WTC11 (cell line): ENCODE measurements at regions not wholly inside any gene's neighbourhood (a gene's known extent, or its start where the extent isn't known, plus 50 kb on each side); places are given as distances from the start of the nearest gene placed in this dataset.

Experiments used
- ATAC-seq: fragments of 200-7000 bp; cut with Tn5 transposase; 2 replicates; pipeline ENCODE4 v1.10.0; 2021; ENCODE audit warnings: mild to moderate bottlenecking, moderate library complexity
- CTCF ChIA-PET: fragments of 300-600 bp; sonication (Branson Sonifier 250); formaldehyde crosslinking; loops from one replicate; lab custom pipeline; 2021; ENCODE audit warnings: antibody characterized with exemption; lab: Charles Lee
- POLR2A ChIA-PET: fragments of 350-600 bp; sonication (Branson Sonifier 250); formaldehyde crosslinking; loops from one replicate; lab custom pipeline; 2021; ENCODE audit warnings: antibody characterized with exemption; lab: Charles Lee
- DNase-seq: peaks from one replicate; pipeline ENCODE4 v3.0.0; 2021; ENCODE audit warnings: low spot score
- H3K27ac Mint-ChIP-seq: 2 replicates; pipeline ENCODE4 v1.8.0; 2021; ENCODE audit warnings: mixed read lengths
- H3K27me3 Mint-ChIP-seq: 2 replicates; pipeline ENCODE4 v1.8.0; 2021; ENCODE audit warnings: low read depth, mild to moderate bottlenecking, moderate library complexity, mixed read lengths
- H3K36me3 Mint-ChIP-seq: 2 replicates; pipeline ENCODE4 v1.8.0; 2021; ENCODE audit warnings: mixed read lengths
- H3K4me1 Mint-ChIP-seq: 2 replicates; pipeline ENCODE4 v1.8.0; 2022; ENCODE audit warnings: mixed read lengths
- H3K4me3 Mint-ChIP-seq: 2 replicates; pipeline ENCODE4 v1.8.0; 2021; ENCODE audit warnings: mild to moderate bottlenecking, moderate library complexity, mixed read lengths
- H3K9me3 Mint-ChIP-seq: 2 replicates; pipeline ENCODE4 v1.8.0; 2021; ENCODE audit warnings: mixed read lengths
- EMX1 ChIP-seq: fragments of 250-450 bp; sonication (Bioruptor Pico); IDR thresholded peaks from 2 replicates; pipeline ENCODE4 v1.8.0; 2021; ENCODE audit warnings: mild to moderate bottlenecking
- ESRRA ChIP-seq: sonication (generic); formaldehyde crosslinking; IDR thresholded peaks from 2 replicates; pipeline ENCODE4 v1.8.1; 2022; ENCODE audit warnings: mild to moderate bottlenecking, missing genetic modification reagents, borderline replicate concordance
- FOXP1 ChIP-seq: sonication (generic); formaldehyde crosslinking; IDR thresholded peaks from 2 replicates; pipeline ENCODE4 v1.8.0; 2022; ENCODE audit warnings: missing genetic modification reagents, mild to moderate bottlenecking, moderate library complexity, borderline replicate concordance
- GTF2I ChIP-seq: fragments of 250-450 bp; sonication (Bioruptor Pico); conservative IDR thresholded peaks from 2 replicates; pipeline ENCODE4 v1.4.0; 2021; ENCODE audit warnings: mild to moderate bottlenecking
- IRF1 ChIP-seq: sonication (generic); formaldehyde crosslinking; IDR thresholded peaks from 2 replicates; pipeline ENCODE4 v1.8.0; 2023; ENCODE audit warnings: missing genetic modification reagents
- JUN ChIP-seq: sonication (generic); formaldehyde crosslinking; IDR thresholded peaks from 2 replicates; pipeline ENCODE4 v1.8.0; 2023; ENCODE audit warnings: mild to moderate bottlenecking, missing genetic modification reagents
- MLX ChIP-seq: sonication (generic); formaldehyde crosslinking; IDR thresholded peaks from 2 replicates; pipeline ENCODE4 v1.8.1; 2023; ENCODE audit warnings: mild to moderate bottlenecking, missing genetic modification reagents, moderate library complexity
- NFATC4 ChIP-seq: fragments of 250-450 bp; sonication (Bioruptor Pico); IDR thresholded peaks from 2 replicates; pipeline ENCODE4 v1.9.0; 2021; ENCODE audit warnings: mild to moderate bottlenecking
- NFYB ChIP-seq: sonication (generic); formaldehyde crosslinking; conservative IDR thresholded peaks from 2 replicates; pipeline ENCODE4 v1.8.0; 2022; ENCODE audit warnings: low read depth, missing genetic modification reagents
- NR3C1 ChIP-seq: sonication (generic); formaldehyde crosslinking; conservative IDR thresholded peaks from 2 replicates; pipeline ENCODE4 v1.8.1; 2023; ENCODE audit warnings: low read depth, mild to moderate bottlenecking, missing genetic modification reagents
- RORB ChIP-seq: fragments of 250-450 bp; sonication (Bioruptor Pico); IDR thresholded peaks from 2 replicates; pipeline ENCODE4 v1.9.0; 2021; ENCODE audit warnings: mild to moderate bottlenecking
- SP1 ChIP-seq: sonication (generic); formaldehyde crosslinking; conservative IDR thresholded peaks from 2 replicates; pipeline ENCODE4 v1.8.1; 2022; ENCODE audit warnings: missing genetic modification reagents
- TEAD4 ChIP-seq: sonication (generic); formaldehyde crosslinking; IDR thresholded peaks from 2 replicates; pipeline ENCODE4 v1.8.0; 2022; ENCODE audit warnings: mild to moderate bottlenecking, missing genetic modification reagents
- USF2 ChIP-seq: sonication (generic); formaldehyde crosslinking; IDR thresholded peaks from 2 replicates; pipeline ENCODE4 v1.8.1; 2023; ENCODE audit warnings: mild to moderate bottlenecking, missing genetic modification reagents, moderate library complexity
- ZNF423 ChIP-seq: fragments of 250-450 bp; sonication (Bioruptor Pico); IDR thresholded peaks from 2 replicates; pipeline ENCODE4 v2.1.2; 2022; ENCODE audit warnings: mild to moderate bottlenecking, moderate library complexity
- TF ChIP-seq, protein P1 (sequence below): fragments of 250-450 bp; sonication (Bioruptor Pico); IDR thresholded peaks from 2 replicates; pipeline ENCODE4 v1.9.0; 2021; ENCODE audit warnings: mild to moderate bottlenecking, borderline replicate concordance
- TF ChIP-seq, protein P2 (sequence below): sonication (generic); formaldehyde crosslinking; IDR thresholded peaks from 2 replicates; pipeline ENCODE4 v1.8.1; 2023; ENCODE audit warnings: mild to moderate bottlenecking, missing genetic modification reagents, borderline replicate concordance

GRCh38 chr17:13338421-13338820 is 263.3 kb downstream of the HS3ST3A1 start:
- H3K9me3 Mint-ChIP-seq: peaks cover 7% of the 10 kb centered on the region; the same call in 1 of the 2 replicates
- no peak overlapping the region for H3K27ac Mint-ChIP-seq
- peaks cover 21% of the 10 kb centered on the region for H3K4me1 Mint-ChIP-seq
- ChIA-PET POLR2A (no interaction called here), CTCF (interaction anchor here (0.8 kb wide), 1 partner anchor 10 kb away, joined by 3 read pairs; no protein-coding TSS in a partner anchor)
- H3K27me3 Mint-ChIP-seq: peaks cover 17% of the 10 kb centered on the region
- DNase-seq (no peak), ATAC-seq (no peak)
- H3K4me3 Mint-ChIP-seq: no peak overlapping the region
- TF ChIP-seq FOXP1 (CRISPR knock-in tag) (no peak), NFATC4 (no peak), EMX1 (CRISPR knock-in tag) (no peak), ZNF423 (no peak), NR3C1 (no peak), SP1 (CRISPR knock-in tag) (no peak), TEAD4 (CRISPR knock-in tag) (no peak), USF2 (CRISPR knock-in tag) (no peak), RORB (CRISPR knock-in tag) (no peak), IRF1 (CRISPR knock-in tag) (no peak), ESRRA (CRISPR knock-in tag) (no peak), MLX (CRISPR knock-in tag) (no peak), NFYB (no peak), GTF2I (CRISPR knock-in tag) (no peak), JUN (no peak)
- TF ChIP-seq, protein P1, sequence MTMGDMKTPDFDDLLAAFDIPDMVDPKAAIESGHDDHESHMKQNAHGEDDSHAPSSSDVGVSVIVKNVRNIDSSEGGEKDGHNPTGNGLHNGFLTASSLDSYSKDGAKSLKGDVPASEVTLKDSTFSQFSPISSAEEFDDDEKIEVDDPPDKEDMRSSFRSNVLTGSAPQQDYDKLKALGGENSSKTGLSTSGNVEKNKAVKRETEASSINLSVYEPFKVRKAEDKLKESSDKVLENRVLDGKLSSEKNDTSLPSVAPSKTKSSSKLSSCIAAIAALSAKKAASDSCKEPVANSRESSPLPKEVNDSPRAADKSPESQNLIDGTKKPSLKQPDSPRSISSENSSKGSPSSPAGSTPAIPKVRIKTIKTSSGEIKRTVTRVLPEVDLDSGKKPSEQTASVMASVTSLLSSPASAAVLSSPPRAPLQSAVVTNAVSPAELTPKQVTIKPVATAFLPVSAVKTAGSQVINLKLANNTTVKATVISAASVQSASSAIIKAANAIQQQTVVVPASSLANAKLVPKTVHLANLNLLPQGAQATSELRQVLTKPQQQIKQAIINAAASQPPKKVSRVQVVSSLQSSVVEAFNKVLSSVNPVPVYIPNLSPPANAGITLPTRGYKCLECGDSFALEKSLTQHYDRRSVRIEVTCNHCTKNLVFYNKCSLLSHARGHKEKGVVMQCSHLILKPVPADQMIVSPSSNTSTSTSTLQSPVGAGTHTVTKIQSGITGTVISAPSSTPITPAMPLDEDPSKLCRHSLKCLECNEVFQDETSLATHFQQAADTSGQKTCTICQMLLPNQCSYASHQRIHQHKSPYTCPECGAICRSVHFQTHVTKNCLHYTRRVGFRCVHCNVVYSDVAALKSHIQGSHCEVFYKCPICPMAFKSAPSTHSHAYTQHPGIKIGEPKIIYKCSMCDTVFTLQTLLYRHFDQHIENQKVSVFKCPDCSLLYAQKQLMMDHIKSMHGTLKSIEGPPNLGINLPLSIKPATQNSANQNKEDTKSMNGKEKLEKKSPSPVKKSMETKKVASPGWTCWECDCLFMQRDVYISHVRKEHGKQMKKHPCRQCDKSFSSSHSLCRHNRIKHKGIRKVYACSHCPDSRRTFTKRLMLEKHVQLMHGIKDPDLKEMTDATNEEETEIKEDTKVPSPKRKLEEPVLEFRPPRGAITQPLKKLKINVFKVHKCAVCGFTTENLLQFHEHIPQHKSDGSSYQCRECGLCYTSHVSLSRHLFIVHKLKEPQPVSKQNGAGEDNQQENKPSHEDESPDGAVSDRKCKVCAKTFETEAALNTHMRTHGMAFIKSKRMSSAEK (CRISPR knock-in tag): no peak
- TF ChIP-seq, protein P2, sequence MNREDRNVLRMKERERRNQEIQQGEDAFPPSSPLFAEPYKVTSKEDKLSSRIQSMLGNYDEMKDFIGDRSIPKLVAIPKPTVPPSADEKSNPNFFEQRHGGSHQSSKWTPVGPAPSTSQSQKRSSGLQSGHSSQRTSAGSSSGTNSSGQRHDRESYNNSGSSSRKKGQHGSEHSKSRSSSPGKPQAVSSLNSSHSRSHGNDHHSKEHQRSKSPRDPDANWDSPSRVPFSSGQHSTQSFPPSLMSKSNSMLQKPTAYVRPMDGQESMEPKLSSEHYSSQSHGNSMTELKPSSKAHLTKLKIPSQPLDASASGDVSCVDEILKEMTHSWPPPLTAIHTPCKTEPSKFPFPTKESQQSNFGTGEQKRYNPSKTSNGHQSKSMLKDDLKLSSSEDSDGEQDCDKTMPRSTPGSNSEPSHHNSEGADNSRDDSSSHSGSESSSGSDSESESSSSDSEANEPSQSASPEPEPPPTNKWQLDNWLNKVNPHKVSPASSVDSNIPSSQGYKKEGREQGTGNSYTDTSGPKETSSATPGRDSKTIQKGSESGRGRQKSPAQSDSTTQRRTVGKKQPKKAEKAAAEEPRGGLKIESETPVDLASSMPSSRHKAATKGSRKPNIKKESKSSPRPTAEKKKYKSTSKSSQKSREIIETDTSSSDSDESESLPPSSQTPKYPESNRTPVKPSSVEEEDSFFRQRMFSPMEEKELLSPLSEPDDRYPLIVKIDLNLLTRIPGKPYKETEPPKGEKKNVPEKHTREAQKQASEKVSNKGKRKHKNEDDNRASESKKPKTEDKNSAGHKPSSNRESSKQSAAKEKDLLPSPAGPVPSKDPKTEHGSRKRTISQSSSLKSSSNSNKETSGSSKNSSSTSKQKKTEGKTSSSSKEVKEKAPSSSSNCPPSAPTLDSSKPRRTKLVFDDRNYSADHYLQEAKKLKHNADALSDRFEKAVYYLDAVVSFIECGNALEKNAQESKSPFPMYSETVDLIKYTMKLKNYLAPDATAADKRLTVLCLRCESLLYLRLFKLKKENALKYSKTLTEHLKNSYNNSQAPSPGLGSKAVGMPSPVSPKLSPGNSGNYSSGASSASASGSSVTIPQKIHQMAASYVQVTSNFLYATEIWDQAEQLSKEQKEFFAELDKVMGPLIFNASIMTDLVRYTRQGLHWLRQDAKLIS (CRISPR knock-in tag): no peak
- H3K36me3 Mint-ChIP-seq: no peaks in the 10 kb centered on the region
